ENCODE measurements at regions not wholly inside any gene's neighbourhood (a gene's known extent, or its start where the extent isn't known, plus 50 kb on each side); places are given as distances from the start of the nearest gene placed in this dataset.

GRCh38 chr13:72462726-72463125 is 264.7 kb downstream of the MZT1 start:
- no peaks in the 10 kb centered on the region for H3K4me1 ChIP-seq (ENCODE audit: insufficient read depth, low read length, poor library complexity, severe bottlenecking)
- intact Hi-C loops (cut with micrococcal nuclease; ENCODE audit: unreplicated experiment), result no loop called here
- DNase-seq (ENCODE audit: low spot score), result no peak
- no peaks in the 10 kb centered on the region for H3K36me3 ChIP-seq (ENCODE audit: insufficient read depth, low read length, poor library complexity, severe bottlenecking)
- no peak overlapping the region for H3K27ac ChIP-seq (ENCODE audit: low read depth, low read length, poor library complexity, severe bottlenecking)
- BruUV-seq (replicated peaks), result no TSS peak
- POLR2A ChIA-PET (ENCODE audit: low non-redundant PET), result no interaction called here
- no peaks in the 10 kb centered on the region for H3K9me3 ChIP-seq (ENCODE audit: low read depth, low read length, poor library complexity, severe bottlenecking)
- H3K4me3 ChIP-seq (ENCODE audit: low read depth, low read length, poor library complexity, severe bottlenecking), result no peak overlapping the region
- CTCF ChIA-PET, result no interaction called here
- peaks cover 42% of the 10 kb centered on the region for H3K27me3 ChIP-seq (replicated peaks; ENCODE audit: insufficient read depth, low read depth, low read length, poor library complexity)
- no peak for TF ChIP-seq CTCF (conservative IDR thresholded peaks at IDR 0.05; ENCODE audit: low read depth, low read length)
- no peak for TF ChIP-seq EZH2 (IDR thresholded peaks at IDR 0.05; ENCODE audit: borderline replicate concordance, low read depth, low read length, poor library complexity, severe bottlenecking)

DNA sequence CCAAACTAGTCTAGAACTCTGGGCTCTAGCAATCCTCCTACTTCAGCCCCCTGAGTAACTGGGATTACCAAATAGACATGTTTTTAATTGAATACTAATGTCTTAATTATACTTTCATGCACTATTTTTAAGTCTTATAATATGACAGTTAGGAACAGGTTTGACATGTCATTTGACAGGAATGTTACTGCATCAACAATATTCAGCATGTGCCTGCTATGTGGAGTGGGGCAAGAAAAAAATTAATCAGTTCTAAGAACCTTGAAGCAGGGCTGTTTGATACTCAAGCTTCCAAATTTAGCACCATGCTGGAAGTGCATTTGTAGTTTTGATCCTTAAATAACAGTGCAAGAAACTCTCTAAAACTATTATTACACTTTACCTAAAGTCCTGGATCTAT is 265.3 kb downstream of the MZT1 start:
- no peaks in the 10 kb centered on the region for H3K4me1 ChIP-seq (ENCODE audit: insufficient read depth, low read length, poor library complexity, severe bottlenecking)
- H3K27me3 ChIP-seq (replicated peaks; ENCODE audit: insufficient read depth, low read depth, low read length, poor library complexity), result peaks cover 42% of the 10 kb centered on the region
- no peak overlapping the region for H3K4me3 ChIP-seq (ENCODE audit: low read depth, low read length, poor library complexity, severe bottlenecking)
- TF ChIP-seq EZH2 (IDR thresholded peaks at IDR 0.05; ENCODE audit: borderline replicate concordance, low read depth, low read length, poor library complexity, severe bottlenecking) (no peak), CTCF (conservative IDR thresholded peaks at IDR 0.05; ENCODE audit: low read depth, low read length) (no peak)
- H3K9me3 ChIP-seq (ENCODE audit: low read depth, low read length, poor library complexity, severe bottlenecking), result no peaks in the 10 kb centered on the region
- no peaks in the 10 kb centered on the region for H3K36me3 ChIP-seq (ENCODE audit: insufficient read depth, low read length, poor library complexity, severe bottlenecking)
- intact Hi-C loops (cut with micrococcal nuclease; ENCODE audit: unreplicated experiment), result no loop called here
- no peak for DNase-seq (ENCODE audit: low spot score)
- no peak overlapping the region for H3K27ac ChIP-seq (ENCODE audit: low read depth, low read length, poor library complexity, severe bottlenecking)
- ChIA-PET POLR2A (ENCODE audit: low non-redundant PET) (no interaction called here), CTCF (no interaction called here)
- no TSS peak for BruUV-seq (replicated peaks)

DNA sequence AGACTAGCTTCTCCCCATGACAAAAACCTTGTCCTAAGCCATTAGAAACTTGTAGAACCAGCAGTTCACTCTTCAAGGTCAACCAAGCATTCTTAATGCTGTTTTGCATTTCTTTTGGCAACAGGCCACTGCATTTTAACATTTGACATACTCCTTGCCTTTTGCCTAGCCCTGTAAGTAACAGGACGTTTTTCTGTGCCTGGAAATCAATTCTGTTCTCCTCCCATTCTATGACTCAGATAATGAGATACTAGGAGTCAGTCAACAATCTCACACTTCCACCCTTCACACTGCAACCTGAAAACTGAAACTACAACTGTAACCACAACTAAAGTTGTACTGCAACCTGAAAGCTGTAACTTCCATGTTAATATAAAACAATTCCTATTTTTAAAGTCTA is 268.7 kb downstream of the MZT1 start:
- no TSS peak for BruUV-seq (replicated peaks)
- TF ChIP-seq EZH2 (IDR thresholded peaks at IDR 0.05; ENCODE audit: borderline replicate concordance, low read depth, low read length, poor library complexity, severe bottlenecking), result no peak
- no peak for TF ChIP-seq CTCF (conservative IDR thresholded peaks at IDR 0.05; ENCODE audit: low read depth, low read length)
- Histone ChIP-seq H3K4me1 (ENCODE audit: insufficient read depth, low read length, poor library complexity, severe bottlenecking) (no peaks in the 10 kb centered on the region), H3K9me3 (ENCODE audit: low read depth, low read length, poor library complexity, severe bottlenecking) (no peaks in the 10 kb centered on the region), H3K4me3 (ENCODE audit: low read depth, low read length, poor library complexity, severe bottlenecking) (no peak overlapping the region), H3K36me3 (ENCODE audit: insufficient read depth, low read length, poor library complexity, severe bottlenecking) (no peaks in the 10 kb centered on the region), H3K27ac (ENCODE audit: low read depth, low read length, poor library complexity, severe bottlenecking) (no peak overlapping the region), H3K27me3 (replicated peaks; ENCODE audit: insufficient read depth, low read depth, low read length, poor library complexity) (peaks cover 26% of the 10 kb centered on the region)
- POLR2A ChIA-PET (ENCODE audit: low non-redundant PET), result no interaction called here
- no peak for DNase-seq (ENCODE audit: low spot score)
- intact Hi-C loops (cut with micrococcal nuclease; ENCODE audit: unreplicated experiment), result no loop called here
- CTCF ChIA-PET, result no interaction called here
